IPS-15b (cell line): ENCODE measurements at regions not wholly inside any gene's neighbourhood (a gene's known extent, or its start where the extent isn't known, plus 50 kb on each side); places are given as distances from the start of the nearest gene placed in this dataset.

Experiments used
- H3K27me3 ChIP-seq: one replicate; pipeline ENCODE4 v1.6.1; 2013; ENCODE audit warnings: low read length; ENCODE audit not compliant: control insufficient read depth, insufficient read depth
- H3K36me3 ChIP-seq: one replicate; pipeline ENCODE4 v1.6.1; 2013; ENCODE audit warnings: low read length; ENCODE audit not compliant: control insufficient read depth, insufficient read depth
- H3K4me1 ChIP-seq: one replicate; pipeline ENCODE4 v1.6.1; 2013; ENCODE audit warnings: mild to moderate bottlenecking, low read length; ENCODE audit not compliant: control insufficient read depth, insufficient read depth
- H3K4me3 ChIP-seq: one replicate; pipeline ENCODE4 v1.5.1; 2013; ENCODE audit warnings: low read depth, low read length
- H3K9ac ChIP-seq: one replicate; pipeline ENCODE4 v1.6.1; 2013; ENCODE audit warnings: low read depth, mild to moderate bottlenecking, low read length
- H3K9me3 ChIP-seq: one replicate; pipeline ENCODE4 v1.6.1; 2013; ENCODE audit warnings: mild to moderate bottlenecking, low read length; ENCODE audit not compliant: control insufficient read depth, insufficient read depth

DNA sequence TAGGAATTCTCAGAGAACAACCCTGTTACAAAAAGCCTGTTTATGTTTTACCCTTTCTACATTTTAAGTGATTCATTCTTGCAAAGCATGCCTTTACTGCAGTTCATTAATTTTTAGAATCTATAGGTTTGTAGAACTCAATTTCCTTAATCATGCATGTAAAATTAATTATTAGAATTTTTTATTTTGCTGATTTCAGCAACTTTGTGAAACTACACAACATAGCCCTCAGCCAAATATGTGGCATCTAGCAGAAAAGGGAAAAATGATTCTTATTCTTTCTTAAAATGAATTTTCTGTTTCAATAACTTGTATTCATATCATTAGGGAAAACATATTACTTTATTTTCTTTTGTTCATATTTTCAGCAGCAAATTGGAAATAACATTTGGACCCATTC, 392.9 kb upstream of the PFKP start:
- no peak overlapping the region for H3K4me3 ChIP-seq
- H3K9ac ChIP-seq = no peak overlapping the region
- no peaks in the 10 kb centered on the region for H3K9me3 ChIP-seq
- H3K36me3 ChIP-seq = no peaks in the 10 kb centered on the region
- peaks cover 2% of the 10 kb centered on the region for H3K4me1 ChIP-seq
- no peaks in the 10 kb centered on the region for H3K27me3 ChIP-seq

DNA sequence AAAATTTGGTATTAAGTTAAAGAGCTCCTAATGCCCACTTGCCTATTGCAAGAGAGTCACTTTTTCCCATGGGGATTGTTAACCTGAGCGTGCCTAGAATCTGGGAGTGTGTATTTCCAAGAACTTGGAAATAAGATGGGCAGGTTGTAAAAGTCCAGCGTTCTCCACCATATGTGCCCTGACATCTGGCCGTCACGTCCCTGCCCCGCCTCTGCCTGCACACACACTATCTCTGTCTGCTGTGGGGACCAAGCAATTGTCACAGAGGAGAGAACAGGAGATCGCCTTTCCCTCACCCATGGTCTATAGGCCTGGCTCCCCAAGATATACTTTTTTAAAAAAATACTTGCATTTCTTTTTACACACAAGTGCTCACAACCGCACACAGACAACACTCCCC, 396.5 kb upstream of the PFKP start:
- peaks cover 2% of the 10 kb centered on the region for H3K4me1 ChIP-seq
- no peak overlapping the region for H3K4me3 ChIP-seq
- no peaks in the 10 kb centered on the region for H3K36me3 ChIP-seq
- no peaks in the 10 kb centered on the region for H3K9me3 ChIP-seq
- H3K9ac ChIP-seq = no peak overlapping the region
- H3K27me3 ChIP-seq = no peaks in the 10 kb centered on the region

DNA sequence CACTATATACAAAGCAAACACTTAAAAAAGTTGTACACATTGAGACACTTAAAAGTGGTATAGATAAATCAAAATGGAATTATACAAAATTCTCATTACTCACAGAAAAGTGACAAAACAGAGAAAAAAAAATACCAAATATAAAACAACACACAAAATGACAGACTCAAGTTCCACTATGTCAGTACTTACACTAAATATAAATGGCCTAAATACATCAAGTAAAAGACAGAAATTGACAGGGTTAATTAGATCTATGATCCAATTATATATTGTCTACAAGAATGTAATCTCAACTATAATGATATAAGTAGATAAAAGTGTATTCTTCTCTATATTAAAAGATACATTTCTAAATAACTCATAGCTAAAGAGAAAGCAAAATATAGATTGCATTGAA, 401.6 kb upstream of the PFKP start:
- Histone ChIP-seq H3K9me3 (no peaks in the 10 kb centered on the region), H3K27me3 (no peaks in the 10 kb centered on the region), H3K9ac (no peak overlapping the region), H3K4me3 (no peak overlapping the region), H3K36me3 (no peaks in the 10 kb centered on the region), H3K4me1 (no peaks in the 10 kb centered on the region)

DNA sequence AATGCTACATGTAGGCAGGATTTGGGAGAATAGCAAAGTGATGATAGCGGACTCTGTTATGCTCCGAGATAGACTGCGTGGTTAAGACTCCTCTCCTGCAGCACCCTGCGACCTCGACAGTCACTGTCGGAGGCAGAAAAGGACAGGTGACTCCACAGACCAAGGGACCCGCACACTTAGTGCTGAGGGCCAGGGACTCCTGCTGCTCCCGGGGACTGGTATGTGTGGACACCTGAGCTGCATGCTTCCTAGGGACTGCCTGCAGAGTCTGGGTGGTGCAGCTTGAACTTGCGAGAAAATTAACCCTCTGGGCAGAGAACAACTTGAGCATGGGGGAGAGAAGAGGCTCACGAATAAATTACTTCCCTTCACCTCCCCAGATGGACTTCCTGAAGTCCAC, 407.1 kb upstream of the PFKP start:
- H3K36me3 ChIP-seq = no peaks in the 10 kb centered on the region
- H3K27me3 ChIP-seq = no peaks in the 10 kb centered on the region
- H3K4me3 ChIP-seq = no peak overlapping the region
- H3K9ac ChIP-seq = no peak overlapping the region
- H3K4me1 ChIP-seq = no peaks in the 10 kb centered on the region
- no peaks in the 10 kb centered on the region for H3K9me3 ChIP-seq

DNA sequence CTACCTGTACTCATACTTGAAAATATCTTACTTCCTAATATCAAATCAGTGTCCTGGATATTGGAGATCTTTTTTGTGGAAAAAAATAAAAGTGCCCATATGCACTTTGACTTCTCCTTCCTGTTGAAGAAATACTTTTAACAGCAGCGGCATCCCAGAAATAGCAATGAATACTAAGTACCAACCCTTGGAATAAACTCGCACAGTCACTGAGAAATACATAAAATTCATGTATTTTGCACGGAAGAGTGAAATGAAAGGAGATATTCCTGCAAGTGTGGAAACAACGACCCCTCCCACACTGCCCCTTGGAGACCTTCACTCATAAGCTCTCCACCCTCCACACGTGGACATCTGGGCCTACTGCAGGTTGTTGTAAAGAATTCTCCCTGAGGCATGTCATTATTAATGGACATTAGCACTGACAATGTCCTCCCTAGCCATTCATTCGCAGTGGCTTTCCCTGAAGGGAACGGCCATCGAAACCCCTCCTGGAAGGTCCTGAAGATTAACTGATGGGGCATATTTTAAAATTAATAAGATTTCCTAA, 407.6 kb upstream of the PFKP start:
- H3K9ac ChIP-seq = no peak overlapping the region
- H3K4me1 ChIP-seq = no peaks in the 10 kb centered on the region
- no peaks in the 10 kb centered on the region for H3K36me3 ChIP-seq
- H3K9me3 ChIP-seq = no peaks in the 10 kb centered on the region
- H3K4me3 ChIP-seq = no peak overlapping the region
- H3K27me3 ChIP-seq = no peaks in the 10 kb centered on the region

DNA sequence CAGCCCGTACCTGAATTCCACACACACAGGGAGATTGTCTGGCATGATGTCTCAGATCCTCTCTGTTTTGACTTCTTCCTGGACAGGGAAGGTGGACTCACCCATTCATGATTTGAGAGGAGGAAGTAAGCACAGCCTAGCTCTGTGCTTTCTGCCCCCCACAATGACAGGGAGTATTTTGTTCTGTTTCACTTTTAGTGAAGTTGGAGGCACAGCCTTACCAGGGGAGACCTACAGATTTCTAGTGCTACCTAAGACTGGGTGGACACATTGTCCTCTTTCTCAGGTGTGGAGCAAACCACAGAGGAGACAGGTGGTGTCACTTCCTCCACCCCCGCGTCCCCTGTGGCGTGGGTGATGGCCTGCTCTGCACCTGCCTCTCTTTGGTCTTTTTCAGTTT, 408.6 kb upstream of the PFKP start:
- H3K9ac ChIP-seq = no peak overlapping the region
- H3K27me3 ChIP-seq = no peaks in the 10 kb centered on the region
- H3K4me1 ChIP-seq = no peaks in the 10 kb centered on the region
- no peaks in the 10 kb centered on the region for H3K9me3 ChIP-seq
- H3K4me3 ChIP-seq = no peak overlapping the region
- H3K36me3 ChIP-seq = no peaks in the 10 kb centered on the region

DNA sequence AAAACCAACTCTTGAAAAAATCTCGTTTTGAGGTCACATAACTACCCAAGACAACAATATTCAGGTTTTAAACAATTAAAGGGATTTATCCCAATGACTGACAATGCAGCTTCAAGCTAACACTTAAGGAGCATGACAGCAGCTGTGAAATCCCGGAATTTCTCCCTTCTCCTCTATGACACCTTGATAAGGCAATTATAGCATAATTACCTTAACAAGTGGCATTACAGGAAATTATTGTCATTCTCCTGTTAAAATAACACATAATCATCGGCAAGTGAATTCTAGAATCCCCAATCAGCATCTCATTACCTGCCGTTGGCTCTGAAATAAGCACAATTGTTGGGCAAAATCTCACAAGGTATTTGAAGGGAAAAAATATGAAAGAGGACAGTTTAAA, 417.0 kb upstream of the PFKP start:
- no peaks in the 10 kb centered on the region for H3K9me3 ChIP-seq
- H3K27me3 ChIP-seq = no peaks in the 10 kb centered on the region
- peaks cover 3% of the 10 kb centered on the region for H3K4me1 ChIP-seq
- H3K4me3 ChIP-seq = no peak overlapping the region
- H3K36me3 ChIP-seq = no peaks in the 10 kb centered on the region
- no peak overlapping the region for H3K9ac ChIP-seq

DNA sequence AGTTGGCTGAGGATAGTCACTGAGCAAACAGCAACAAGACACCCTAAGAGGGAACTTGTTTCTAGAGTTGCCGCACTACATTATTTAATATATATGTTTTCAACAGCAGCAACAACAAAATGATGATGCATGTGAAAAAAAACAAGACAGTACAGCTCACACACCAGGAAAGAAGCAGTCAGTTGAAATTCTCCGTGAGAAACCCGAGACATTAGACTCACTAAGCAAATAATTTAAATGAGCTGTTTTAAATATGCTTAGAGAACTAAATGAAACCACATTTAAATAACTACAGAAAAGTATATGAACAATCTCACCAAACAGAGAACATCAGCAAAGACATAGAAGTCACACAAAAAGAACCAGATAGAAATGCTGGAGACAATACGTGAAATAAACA, 426.3 kb upstream of the PFKP start:
- H3K9me3 ChIP-seq = no peaks in the 10 kb centered on the region
- H3K9ac ChIP-seq = no peak overlapping the region
- no peaks in the 10 kb centered on the region for H3K36me3 ChIP-seq
- peaks cover 2% of the 10 kb centered on the region for H3K4me1 ChIP-seq
- H3K4me3 ChIP-seq = no peak overlapping the region
- no peaks in the 10 kb centered on the region for H3K27me3 ChIP-seq

DNA sequence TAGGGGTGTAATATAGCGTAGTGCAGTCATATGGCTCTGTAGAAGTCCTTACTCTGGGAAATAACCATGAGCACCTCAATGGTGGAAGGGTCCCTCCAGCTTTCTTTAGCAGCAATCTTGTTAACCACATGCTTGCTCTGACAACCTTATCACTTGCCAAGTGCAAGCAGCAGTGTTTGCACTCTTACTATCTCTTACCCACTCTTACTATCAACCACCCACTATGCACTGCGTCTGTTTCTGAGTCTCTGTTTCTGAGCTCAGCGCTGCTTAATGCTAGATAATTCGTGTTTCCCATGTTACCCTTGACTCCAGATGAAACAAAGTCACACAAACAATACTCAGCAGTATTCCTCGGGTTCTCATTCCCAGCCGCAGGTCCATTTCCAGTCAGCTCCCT, 433.7 kb upstream of the PFKP start:
- Histone ChIP-seq H3K36me3 (no peaks in the 10 kb centered on the region), H3K4me3 (no peak overlapping the region), H3K4me1 (no peaks in the 10 kb centered on the region), H3K27me3 (no peaks in the 10 kb centered on the region), H3K9ac (no peak overlapping the region), H3K9me3 (no peaks in the 10 kb centered on the region)

DNA sequence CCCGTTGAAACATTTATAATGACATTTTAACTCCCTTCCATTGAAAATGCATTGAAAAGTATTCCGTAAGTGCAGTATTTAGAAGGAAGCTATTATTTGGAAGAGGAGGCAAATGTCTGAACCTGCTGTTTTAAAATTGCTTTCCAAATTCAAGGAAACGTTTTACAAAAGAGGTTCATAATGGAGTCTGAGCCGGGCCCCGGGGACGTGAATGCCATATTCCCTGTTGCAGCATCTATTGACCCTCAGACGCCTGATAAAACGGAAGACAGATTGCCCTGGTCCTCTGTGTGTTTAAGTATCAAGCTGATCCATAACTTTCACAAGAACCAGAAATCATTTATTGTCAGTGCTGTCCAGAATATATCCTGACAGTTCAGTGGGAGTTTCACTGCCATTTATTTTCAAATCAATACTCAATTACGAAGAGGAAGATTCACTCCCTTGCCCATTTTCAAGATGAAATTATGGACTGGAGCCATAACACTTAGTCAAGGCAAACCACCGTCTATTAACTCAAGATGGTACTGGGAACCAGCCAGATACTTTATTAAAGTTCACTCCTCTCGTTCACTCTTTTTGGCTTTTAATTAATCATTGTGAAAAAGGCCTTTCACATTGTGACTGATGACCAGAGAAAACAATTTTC, 435.7 kb upstream of the PFKP start:
- Histone ChIP-seq H3K36me3 (no peaks in the 10 kb centered on the region), H3K9ac (no peak overlapping the region), H3K9me3 (no peaks in the 10 kb centered on the region), H3K4me3 (no peak overlapping the region), H3K27me3 (no peaks in the 10 kb centered on the region), H3K4me1 (no peaks in the 10 kb centered on the region)

DNA sequence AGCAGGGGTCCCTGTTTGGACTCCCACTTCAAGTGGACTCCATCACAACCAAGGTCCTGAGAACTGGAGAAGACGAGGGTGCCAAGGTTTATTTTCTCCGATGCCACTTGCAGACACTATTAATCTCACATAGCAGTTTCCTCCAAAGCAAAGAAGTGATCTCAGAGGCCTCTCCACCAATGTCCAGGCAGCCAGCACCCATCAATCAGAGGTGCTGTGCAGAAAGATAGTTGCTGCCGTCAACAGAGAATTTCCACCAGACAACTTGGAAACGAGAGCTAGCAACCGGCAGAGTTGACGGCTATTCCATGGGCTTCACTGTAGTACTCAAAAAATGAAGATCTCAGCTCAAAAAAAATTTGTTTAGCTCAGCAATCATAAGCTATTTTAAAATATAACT, 438.6 kb upstream of the PFKP start:
- Histone ChIP-seq H3K27me3 (no peaks in the 10 kb centered on the region), H3K4me3 (no peak overlapping the region), H3K36me3 (no peaks in the 10 kb centered on the region), H3K4me1 (no peaks in the 10 kb centered on the region), H3K9me3 (no peaks in the 10 kb centered on the region), H3K9ac (no peak overlapping the region)

DNA sequence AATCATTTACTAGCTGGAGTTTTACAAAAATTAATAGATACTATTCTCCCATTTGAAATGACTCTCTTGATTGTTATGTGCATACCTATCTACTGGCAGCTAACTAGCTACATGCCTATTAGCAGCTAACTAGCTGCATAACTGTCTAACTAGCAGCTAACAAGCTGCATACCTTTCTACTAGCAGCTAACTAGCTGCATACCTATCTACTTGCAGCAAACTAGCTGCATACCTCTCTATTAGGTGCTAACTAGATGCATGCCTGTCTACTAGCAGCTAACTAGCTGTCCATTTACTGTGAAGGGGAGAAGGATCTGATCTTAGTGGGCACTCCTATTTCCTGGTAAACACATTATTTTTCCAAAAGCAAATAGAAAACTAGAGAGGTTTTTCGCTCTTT, 439.4 kb upstream of the PFKP start:
- H3K27me3 ChIP-seq = no peaks in the 10 kb centered on the region
- no peak overlapping the region for H3K9ac ChIP-seq
- H3K4me3 ChIP-seq = no peak overlapping the region
- no peaks in the 10 kb centered on the region for H3K36me3 ChIP-seq
- no peaks in the 10 kb centered on the region for H3K9me3 ChIP-seq
- no peaks in the 10 kb centered on the region for H3K4me1 ChIP-seq
